ENCODE measurements at regions not wholly inside any gene's neighbourhood (a gene's known extent, or its start where the extent isn't known, plus 50 kb on each side); places are given as distances from the start of the nearest gene placed in this dataset.
"Not testable (repeated sequence)": the region's sequence is repeated elsewhere in the genome, so short reads cannot be mapped to it uniquely, and the experiment has no call there.

- Histone ChIP-seq H4K20me1 (ENCODE audit: control insufficient read depth, extremely low read depth, insufficient read depth, low read length) (no peaks in the 10 kb centered on the region), H3K9ac (ENCODE audit: insufficient read depth, low read length) (no peak overlapping the region)
- DNase-seq (ENCODE audit: low read depth in 2 of 2) = no peak
These were observed 64.5 kb upstream of the SHISA6 start for GRCh38 chr17:11176549-11176948.

DNA sequence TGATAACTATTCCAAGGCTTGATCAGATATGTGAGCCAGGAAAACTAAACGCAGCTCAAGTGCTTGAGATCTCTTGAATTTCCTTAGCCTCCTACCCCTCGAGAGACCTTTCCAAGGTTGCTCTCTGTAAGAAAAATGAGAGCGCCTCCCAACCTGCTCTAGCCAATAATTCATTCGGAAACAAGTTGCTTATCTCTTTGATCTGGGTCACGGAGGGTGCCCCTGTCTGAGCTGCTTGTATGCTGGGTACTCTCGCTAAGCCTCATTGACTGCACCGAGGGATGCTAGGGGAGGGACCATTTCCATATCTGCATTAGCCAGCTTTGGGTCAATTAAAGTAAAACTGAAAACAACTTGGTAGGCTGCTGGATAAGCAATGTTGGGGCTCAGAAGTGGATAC, 70.1 kb upstream of the SHISA6 start:
- no peak for DNase-seq (ENCODE audit: low read depth in 2 of 2)
- no peak overlapping the region for H2AFZ ChIP-seq (ENCODE audit: low read length)
- H3K4me3 ChIP-seq (replicated peaks in 1 of 4; ENCODE audit: control extremely low read depth in 1 of 4, insufficient read depth in 1 of 4, low read depth in 3 of 4, low read length in 4 of 4) = no peak overlapping the region
- H3K27me3 ChIP-seq (ENCODE audit: control insufficient read depth, insufficient read depth, low read length) = no peaks in the 10 kb centered on the region
- H3K4me2 ChIP-seq (ENCODE audit: extremely low read depth, insufficient read depth, low read length) = no peak overlapping the region
- no peak overlapping the region for H3K9ac ChIP-seq (ENCODE audit: insufficient read depth, low read length)
- no peaks in the 10 kb centered on the region for H3K9me3 ChIP-seq (ENCODE audit: control insufficient read depth, insufficient read depth, low read depth, low read length)
- no peaks in the 10 kb centered on the region for H3K36me3 ChIP-seq (ENCODE audit: control insufficient read depth, insufficient read depth, low read length)
- H3K4me1 ChIP-seq (ENCODE audit: control insufficient read depth, extremely low read depth, insufficient read depth, low read length) = no peaks in the 10 kb centered on the region
- no peak overlapping the region for H3K27ac ChIP-seq (ENCODE audit: insufficient read depth, low read length)
- TF ChIP-seq CTCF (conservative IDR thresholded peaks at IDR 0.05 in 1 of 2, IDR thresholded peaks at IDR 0.05 in 1 of 2; ENCODE audit: low read depth in 1 of 2, low read length in 2 of 2) = no peak
- TF ChIP-seq EZH2 (IDR thresholded peaks at IDR 0.05; ENCODE audit: low read length, missing control alignments) = no peak
- no peaks in the 10 kb centered on the region for H4K20me1 ChIP-seq (ENCODE audit: control insufficient read depth, extremely low read depth, insufficient read depth, low read length)
- H3K79me2 ChIP-seq (ENCODE audit: control insufficient read depth, insufficient read depth, low read length) = no peaks in the 10 kb centered on the region

More at GRCh38 chr17:11176549-11176948, 64.5 kb upstream of the SHISA6 start:
- Histone ChIP-seq H3K9me3 (ENCODE audit: control insufficient read depth, insufficient read depth, low read depth, low read length) (no peaks in the 10 kb centered on the region), H3K4me2 (ENCODE audit: extremely low read depth, insufficient read depth, low read length) (no peak overlapping the region), H3K27me3 (ENCODE audit: control insufficient read depth, insufficient read depth, low read length) (no peaks in the 10 kb centered on the region), H3K27ac (ENCODE audit: insufficient read depth, low read length) (no peak overlapping the region), H3K4me3 (replicated peaks in 1 of 4; ENCODE audit: control extremely low read depth in 1 of 4, insufficient read depth in 1 of 4, low read depth in 3 of 4, low read length in 4 of 4) (no peak overlapping the region), H2AFZ (ENCODE audit: low read length) (no peak overlapping the region), H3K4me1 (ENCODE audit: control insufficient read depth, extremely low read depth, insufficient read depth, low read length) (no peaks in the 10 kb centered on the region), H3K36me3 (ENCODE audit: control insufficient read depth, insufficient read depth, low read length) (no peaks in the 10 kb centered on the region), H3K79me2 (ENCODE audit: control insufficient read depth, insufficient read depth, low read length) (no peaks in the 10 kb centered on the region)
- TF ChIP-seq EZH2 (IDR thresholded peaks at IDR 0.05; ENCODE audit: low read length, missing control alignments) (no peak), CTCF (conservative IDR thresholded peaks at IDR 0.05 in 1 of 2, IDR thresholded peaks at IDR 0.05 in 1 of 2; ENCODE audit: low read depth in 1 of 2, low read length in 2 of 2) (no peak)

GRCh38 chr17:11151818-11152425, 89.1 kb upstream of the SHISA6 start:
- Histone ChIP-seq H3K79me2 (ENCODE audit: control insufficient read depth, insufficient read depth, low read length) (no peaks in the 10 kb centered on the region), H3K9ac (ENCODE audit: insufficient read depth, low read length) (no peak overlapping the region), H3K4me1 (ENCODE audit: control insufficient read depth, extremely low read depth, insufficient read depth, low read length) (no peaks in the 10 kb centered on the region), H3K27me3 (ENCODE audit: control insufficient read depth, insufficient read depth, low read length) (no peaks in the 10 kb centered on the region), H3K36me3 (ENCODE audit: control insufficient read depth, insufficient read depth, low read length) (no peaks in the 10 kb centered on the region), H3K4me3 (replicated peaks in 1 of 4; ENCODE audit: control extremely low read depth in 1 of 4, insufficient read depth in 1 of 4, low read depth in 3 of 4, low read length in 4 of 4) (no peak overlapping the region), H2AFZ (ENCODE audit: low read length) (no peak overlapping the region), H3K27ac (ENCODE audit: insufficient read depth, low read length) (no peak overlapping the region), H3K4me2 (ENCODE audit: extremely low read depth, insufficient read depth, low read length) (no peak overlapping the region), H4K20me1 (ENCODE audit: control insufficient read depth, extremely low read depth, insufficient read depth, low read length) (no peaks in the 10 kb centered on the region), H3K9me3 (ENCODE audit: control insufficient read depth, insufficient read depth, low read depth, low read length) (no peaks in the 10 kb centered on the region)
- no peak for DNase-seq (ENCODE audit: low read depth in 2 of 2)
- TF ChIP-seq CTCF (conservative IDR thresholded peaks at IDR 0.05 in 1 of 2, IDR thresholded peaks at IDR 0.05 in 1 of 2; ENCODE audit: low read depth in 1 of 2, low read length in 2 of 2) = no peak
- TF ChIP-seq EZH2 (IDR thresholded peaks at IDR 0.05; ENCODE audit: low read length, missing control alignments) = no peak

DNA sequence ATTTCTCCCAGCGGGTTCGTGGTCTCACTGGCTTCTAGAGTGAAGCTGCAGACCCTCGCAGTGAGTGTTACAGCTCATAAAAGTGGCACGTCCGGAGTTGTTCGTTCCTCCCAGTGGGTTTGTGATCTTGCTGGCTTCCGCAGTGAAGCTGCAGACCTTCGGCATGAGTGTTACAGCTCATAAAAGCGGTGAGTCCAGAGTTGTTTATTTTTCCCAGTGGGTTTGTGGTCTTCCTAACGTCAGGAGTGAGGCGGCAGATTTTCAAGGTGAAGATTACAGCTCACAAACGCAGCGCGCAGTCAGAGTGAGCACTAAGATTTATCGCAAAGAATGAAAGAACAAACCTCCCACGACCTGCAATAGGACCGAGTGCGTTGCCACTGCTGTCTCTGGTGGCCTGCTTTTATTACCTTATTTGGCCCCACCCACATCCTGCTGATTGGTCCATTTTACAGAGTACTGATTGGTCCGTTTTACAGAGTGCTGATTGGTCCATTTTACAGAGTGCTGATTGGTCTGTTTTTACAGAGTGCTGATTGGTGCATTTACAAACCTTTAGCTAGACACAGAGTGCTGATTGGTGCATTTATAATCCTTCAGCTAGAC, 90.0 kb upstream of the SHISA6 start:
- H3K9ac ChIP-seq (ENCODE audit: insufficient read depth, low read length); H3K27me3 ChIP-seq (ENCODE audit: control insufficient read depth, insufficient read depth, low read length); H3K4me2 ChIP-seq (ENCODE audit: extremely low read depth, insufficient read depth, low read length); H3K79me2 ChIP-seq (ENCODE audit: control insufficient read depth, insufficient read depth, low read length); H3K36me3 ChIP-seq (ENCODE audit: control insufficient read depth, insufficient read depth, low read length); H3K4me3 ChIP-seq (replicated peaks in 1 of 4; ENCODE audit: control extremely low read depth in 1 of 4, insufficient read depth in 1 of 4, low read depth in 3 of 4, low read length in 4 of 4); H3K4me1 ChIP-seq (ENCODE audit: control insufficient read depth, extremely low read depth, insufficient read depth, low read length); H4K20me1 ChIP-seq (ENCODE audit: control insufficient read depth, extremely low read depth, insufficient read depth, low read length); H3K27ac ChIP-seq (ENCODE audit: insufficient read depth, low read length); DNase-seq (ENCODE audit: low read depth in 2 of 2); H2AFZ ChIP-seq (ENCODE audit: low read length); H3K9me3 ChIP-seq (ENCODE audit: control insufficient read depth, insufficient read depth, low read depth, low read length): not testable (repeated sequence)
